ENCODE measurements at regions not wholly inside any gene's neighbourhood (a gene's known extent, or its start where the extent isn't known, plus 50 kb on each side); places are given as distances from the start of the nearest gene placed in this dataset.

- no peaks in the 10 kb centered on the region for H3K9me3 ChIP-seq
- H3K27me3 ChIP-seq = no peaks in the 10 kb centered on the region
- no peak for TF ChIP-seq CTCF (IDR thresholded peaks at IDR 0.05)
Observed at GRCh38 chr2:221710744-221711143, 138.6 kb upstream of the EPHA4 start.

GRCh38 chr2:221708902-221709301 is 136.8 kb upstream of the EPHA4 start:
- H3K4me3 ChIP-seq (ENCODE audit: low read depth in 1 of 2, low read length in 1 of 2) = no peak overlapping the region
- no peaks in the 10 kb centered on the region for H3K27me3 ChIP-seq
- no peaks in the 10 kb centered on the region for H3K9me3 ChIP-seq
- no peak overlapping the region for H3K27ac ChIP-seq
- no peaks in the 10 kb centered on the region for H3K36me3 ChIP-seq
- TF ChIP-seq CTCF (IDR thresholded peaks at IDR 0.05) = no peak
- no peaks in the 10 kb centered on the region for H3K4me1 ChIP-seq (ENCODE audit: control insufficient read depth in 1 of 2, insufficient read depth in 1 of 2, low read depth in 1 of 2, low read length in 1 of 2)

More at GRCh38 chr2:221710744-221711143, 138.6 kb upstream of the EPHA4 start:
- Histone ChIP-seq H3K27ac (no peak overlapping the region), H3K4me3 (ENCODE audit: low read depth in 1 of 2, low read length in 1 of 2) (no peak overlapping the region), H3K36me3 (no peaks in the 10 kb centered on the region), H3K4me1 (ENCODE audit: control insufficient read depth in 1 of 2, insufficient read depth in 1 of 2, low read depth in 1 of 2, low read length in 1 of 2) (no peaks in the 10 kb centered on the region)

- Histone ChIP-seq H3K4me3 (ENCODE audit: low read depth in 1 of 2, low read length in 1 of 2) (no peak overlapping the region), H3K27ac (no peak overlapping the region)
Observed at GRCh38 chr2:221705185-221705877, 133.2 kb upstream of the EPHA4 start.

GRCh38 chr2:221704442-221704841 is 132.3 kb upstream of the EPHA4 start:
- Histone ChIP-seq H3K4me1 (ENCODE audit: control insufficient read depth in 1 of 2, insufficient read depth in 1 of 2, low read depth in 1 of 2, low read length in 1 of 2) (no peaks in the 10 kb centered on the region), H3K4me3 (ENCODE audit: low read depth in 1 of 2, low read length in 1 of 2) (no peak overlapping the region), H3K27me3 (no peaks in the 10 kb centered on the region), H3K9me3 (no peaks in the 10 kb centered on the region), H3K36me3 (no peaks in the 10 kb centered on the region), H3K27ac (no peak overlapping the region)
- TF ChIP-seq CTCF (IDR thresholded peaks at IDR 0.05) = no peak

More at GRCh38 chr2:221705185-221705877, 133.2 kb upstream of the EPHA4 start:
- H3K9me3 ChIP-seq = no peaks in the 10 kb centered on the region
- H3K27me3 ChIP-seq = no peaks in the 10 kb centered on the region
- no peaks in the 10 kb centered on the region for H3K4me1 ChIP-seq (ENCODE audit: control insufficient read depth in 1 of 2, insufficient read depth in 1 of 2, low read depth in 1 of 2, low read length in 1 of 2)
- H3K36me3 ChIP-seq = no peaks in the 10 kb centered on the region
- TF ChIP-seq CTCF (IDR thresholded peaks at IDR 0.05) = no peak

- no peak for TF ChIP-seq CTCF (IDR thresholded peaks at IDR 0.05)
- Histone ChIP-seq H3K36me3 (no peaks in the 10 kb centered on the region), H3K9me3 (no peaks in the 10 kb centered on the region), H3K4me1 (ENCODE audit: control insufficient read depth in 1 of 2, insufficient read depth in 1 of 2, low read depth in 1 of 2, low read length in 1 of 2) (no peaks in the 10 kb centered on the region), H3K27me3 (no peaks in the 10 kb centered on the region), H3K27ac (no peak overlapping the region), H3K4me3 (ENCODE audit: low read depth in 1 of 2, low read length in 1 of 2) (no peak overlapping the region)
Observed at GRCh38 chr2:221693365-221693764, 121.3 kb upstream of the EPHA4 start.

All from neutrophil (primary cell).